NCI-H2196 treated with DMSO at 0.1 percent for 48 hours (cell line): ENCODE measurements at regions not wholly inside any gene's neighbourhood (a gene's known extent, or its start where the extent isn't known, plus 50 kb on each side); places are given as distances from the start of the nearest gene placed in this dataset.

Experiments used
- DNase-seq: peaks from one replicate; lab custom pipeline; 2025; ENCODE audit not compliant: unreplicated experiment; lab: John Stamatoyannopoulos, UW

- DNase-seq, result no peak
Measured at GRCh38 chr3:105014631-105015030, 352.1 kb upstream of the ALCAM start.

- no peak for DNase-seq
Measured at GRCh38 chr3:105022813-105023212, 343.9 kb upstream of the ALCAM start.

GRCh38 chr3:105030211-105030610 is 336.5 kb upstream of the ALCAM start:
- DNase-seq, result no peak

GRCh38 chr3:105032541-105032940 is 334.2 kb upstream of the ALCAM start:
- no peak for DNase-seq

GRCh38 chr3:105033081-105033480 is 333.6 kb upstream of the ALCAM start:
- no peak for DNase-seq

GRCh38 chr3:105039004-105039403 is 327.7 kb upstream of the ALCAM start:
- no peak for DNase-seq

GRCh38 chr3:105040026-105040622 is 326.6 kb upstream of the ALCAM start:
- peak; percentile 49 for DNase-seq

GRCh38 chr3:105042586-105042985 is 324.1 kb upstream of the ALCAM start:
- DNase-seq, result no peak

GRCh38 chr3:105051111-105051510 is 315.6 kb upstream of the ALCAM start:
- DNase-seq, result no peak

- DNase-seq, result no peak
Measured at GRCh38 chr3:105051972-105052371, 314.7 kb upstream of the ALCAM start.

- DNase-seq, result no peak
Measured at GRCh38 chr3:105062853-105063252, 303.9 kb upstream of the ALCAM start.

- DNase-seq, result no peak
Measured at GRCh38 chr3:105065895-105066839, 300.5 kb upstream of the ALCAM start.

- DNase-seq, result no peak
Measured at GRCh38 chr3:105067361-105067760, 299.3 kb upstream of the ALCAM start.

- DNase-seq, result no peak
Measured at GRCh38 chr3:105077060-105077822, 289.5 kb upstream of the ALCAM start.

GRCh38 chr3:105083945-105084344 is 282.8 kb upstream of the ALCAM start:
- DNase-seq, result no peak

- DNase-seq, result no peak
Measured at GRCh38 chr3:105085506-105085905, 281.2 kb upstream of the ALCAM start.

GRCh38 chr3:105093371-105094252 is 273.1 kb upstream of the ALCAM start:
- DNase-seq, result no peak

- no peak for DNase-seq
Measured at GRCh38 chr3:105094588-105094987, 272.1 kb upstream of the ALCAM start.

GRCh38 chr3:105096071-105096470 is 270.6 kb upstream of the ALCAM start:
- no peak for DNase-seq

- no peak for DNase-seq
Measured at GRCh38 chr3:105101603-105102002, 265.1 kb upstream of the ALCAM start.

- DNase-seq, result no peak
Measured at GRCh38 chr3:105103139-105103538, 263.6 kb upstream of the ALCAM start.
